ENCODE measurements at regions not wholly inside any gene's neighbourhood (a gene's known extent, or its start where the extent isn't known, plus 50 kb on each side); places are given as distances from the start of the nearest gene placed in this dataset.

DNA sequence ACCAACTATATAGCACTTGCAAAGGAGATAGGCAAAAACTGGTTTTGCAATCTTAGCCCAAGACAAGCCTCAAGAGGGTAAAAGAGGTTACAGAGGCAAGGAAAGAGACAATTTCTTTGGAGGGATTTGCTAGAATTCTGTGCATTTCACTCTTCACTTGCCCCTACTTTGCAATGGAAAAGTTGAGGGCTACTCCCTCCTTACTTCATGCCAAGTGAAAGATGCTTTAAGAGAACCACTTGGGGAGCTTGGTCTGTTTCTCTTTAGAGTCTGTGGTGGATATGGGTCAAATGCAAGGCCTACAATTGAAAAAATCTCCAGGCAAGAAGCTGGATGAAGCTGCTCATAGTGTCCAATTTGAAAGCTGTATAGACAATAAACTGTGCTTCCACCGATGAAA, 167.7 kb upstream of the DIO2 start:
- no peak for DNase-seq (ENCODE audit: low spot score)

DNA sequence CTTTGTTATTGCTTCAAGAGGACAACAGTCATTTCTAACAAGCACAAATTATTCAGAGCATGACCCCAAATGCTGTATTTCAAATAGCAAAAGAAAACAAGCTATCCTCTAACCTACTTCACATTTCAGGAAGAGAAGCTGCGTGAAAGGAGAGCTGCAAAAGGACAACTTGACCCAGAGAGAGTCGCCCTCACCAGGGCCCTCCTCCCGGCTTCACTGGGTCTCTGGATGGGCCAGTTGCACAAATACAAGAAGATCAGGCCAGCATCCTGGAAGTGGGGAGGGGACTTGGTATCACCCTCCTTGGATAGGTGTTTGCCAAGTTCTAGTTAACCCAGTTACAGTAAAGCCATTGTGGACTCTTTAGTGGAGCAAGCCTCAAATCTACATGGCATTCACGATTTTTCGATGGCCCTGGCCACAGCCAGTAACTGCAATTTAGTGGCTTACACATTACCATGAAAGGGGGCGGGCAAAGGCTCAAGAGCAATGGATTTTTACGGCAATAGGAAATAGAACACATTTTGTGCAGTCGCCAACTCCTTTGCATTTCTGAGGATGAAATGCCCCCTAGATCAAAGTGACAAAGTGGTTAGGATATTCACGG, 166.9 kb upstream of the DIO2 start:
- DNase-seq (ENCODE audit: low spot score): no peak

DNA sequence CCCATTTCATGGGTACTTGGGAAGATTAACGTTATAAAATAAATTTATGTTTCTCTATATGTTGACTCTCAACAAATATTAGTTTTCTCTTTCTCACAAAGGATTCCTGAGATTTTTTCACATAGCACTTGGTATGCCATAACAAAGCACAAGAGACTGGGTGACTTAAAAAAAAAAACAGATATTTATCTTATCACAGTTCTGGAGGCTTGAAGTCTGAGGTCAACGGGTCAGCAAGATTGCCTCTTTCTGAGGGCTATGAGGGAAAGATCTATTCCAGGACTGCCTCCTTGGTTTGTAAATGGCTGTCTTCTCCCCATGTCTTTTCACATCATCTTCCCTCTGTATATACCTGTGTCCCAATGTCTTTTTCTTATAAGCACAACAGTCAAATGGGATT, 153.5 kb upstream of the DIO2 start:
- DNase-seq (ENCODE audit: low spot score): no peak

DNA sequence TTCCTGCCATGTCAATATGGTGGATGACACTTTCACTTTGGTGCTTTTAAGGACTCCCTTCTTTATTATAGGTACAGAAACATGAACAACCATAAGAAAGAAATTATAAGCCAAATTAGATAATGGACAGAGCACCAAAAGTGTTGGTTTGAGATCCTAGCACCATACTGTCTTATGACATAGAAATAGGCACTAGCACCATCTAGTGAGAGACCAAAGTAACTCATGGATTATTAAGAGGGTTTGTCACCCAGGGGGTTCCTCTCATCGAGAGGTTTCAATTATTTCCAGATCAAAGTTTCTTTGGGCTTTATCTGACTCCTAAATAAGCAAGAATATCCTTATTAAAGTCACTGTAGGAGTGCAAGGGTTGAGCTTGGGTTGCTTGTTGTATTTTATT, 153.0 kb upstream of the DIO2 start:
- DNase-seq (ENCODE audit: low spot score): peak; percentile 57

DNA sequence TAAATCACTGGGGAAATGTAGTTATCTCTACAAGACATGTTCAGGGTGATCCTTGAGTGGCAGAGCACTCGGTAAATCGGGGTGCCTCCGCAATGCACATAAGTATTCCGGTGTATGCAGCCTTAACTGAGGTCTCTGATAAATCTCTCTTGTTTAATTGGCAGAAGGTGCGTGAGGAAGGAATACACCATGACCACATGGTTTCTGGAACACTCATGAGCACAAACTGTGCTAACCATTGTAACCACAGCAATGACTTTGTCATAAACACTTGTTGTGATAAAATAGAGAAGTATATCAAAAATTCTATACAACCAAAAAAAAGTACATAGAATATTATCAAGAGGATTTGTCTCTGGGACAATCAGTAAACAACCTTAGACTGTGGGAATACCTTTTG, 146.8 kb upstream of the DIO2 start:
- DNase-seq (ENCODE audit: low spot score): no peak

DNA sequence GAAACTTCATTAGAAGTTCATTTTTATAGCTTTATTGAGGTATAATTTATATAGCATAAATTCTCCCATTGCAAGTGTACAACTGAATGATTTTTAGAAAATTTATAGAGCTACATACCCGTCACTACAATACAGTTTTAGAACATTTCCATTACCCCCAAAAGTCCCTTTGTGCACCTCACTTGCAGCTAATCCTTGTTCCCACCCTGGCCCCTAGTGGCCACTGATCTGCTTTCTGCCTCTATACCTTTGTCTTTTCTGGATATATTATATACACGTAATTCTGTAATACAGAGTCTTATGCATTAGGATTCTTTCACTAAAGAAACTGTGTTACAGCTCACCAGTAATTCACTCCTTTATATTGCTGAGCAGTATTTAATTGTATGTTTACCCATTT, 145.1 kb upstream of the DIO2 start:
- DNase-seq (ENCODE audit: low spot score): peak; percentile 30

DNA sequence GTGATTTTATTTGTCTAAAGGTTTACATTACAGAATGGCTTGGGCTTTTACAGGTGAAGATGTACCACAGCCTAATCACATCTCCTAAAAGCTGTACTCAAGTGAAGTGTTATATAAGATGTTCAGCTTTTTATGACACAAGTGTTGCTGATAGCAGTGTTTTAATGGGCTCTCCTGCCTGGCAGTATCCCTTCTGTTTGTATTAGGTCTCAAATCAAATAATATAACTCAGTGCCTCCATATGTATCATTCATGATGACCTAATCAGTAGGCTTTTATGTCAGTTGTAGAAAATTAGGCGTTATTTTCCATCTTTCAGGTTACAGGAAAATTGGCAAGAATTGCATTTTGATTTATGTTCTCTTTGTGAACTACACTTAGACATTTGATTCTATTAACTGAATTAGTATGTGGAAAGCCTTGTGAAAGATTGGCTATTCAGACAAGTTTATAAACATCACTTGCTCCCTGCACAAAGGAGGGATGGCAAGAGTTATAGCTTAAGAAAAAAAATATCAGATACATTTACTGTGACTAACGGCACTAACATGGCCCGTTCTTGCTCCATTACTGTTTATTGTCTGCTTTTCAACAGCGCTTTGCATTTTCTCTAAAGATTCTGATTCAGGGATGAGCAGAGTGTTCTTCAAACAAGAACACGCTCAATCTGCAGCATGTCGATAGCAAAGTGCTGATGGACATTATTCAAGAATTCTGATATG, 143.7 kb upstream of the DIO2 start:
- DNase-seq (ENCODE audit: low spot score): no peak

DNA sequence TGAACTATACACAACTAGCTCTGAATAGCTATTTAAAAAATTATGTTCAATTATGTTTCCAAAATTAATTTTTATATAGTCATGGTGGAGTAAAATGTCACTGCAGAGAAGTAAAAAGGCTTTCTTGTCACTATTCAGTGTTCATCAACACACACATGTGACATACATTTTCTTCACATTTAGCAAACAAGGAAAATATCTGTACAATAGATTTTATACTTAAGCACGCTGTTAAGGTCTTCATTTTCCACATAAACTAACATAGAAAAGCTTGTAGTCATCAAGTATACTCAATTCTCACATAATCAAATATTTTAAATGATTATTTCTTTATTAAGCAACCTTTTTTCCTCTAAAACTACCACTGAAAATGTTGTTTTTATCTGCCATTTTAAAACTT, 141.2 kb upstream of the DIO2 start:
- DNase-seq (ENCODE audit: low spot score): no peak

DNA sequence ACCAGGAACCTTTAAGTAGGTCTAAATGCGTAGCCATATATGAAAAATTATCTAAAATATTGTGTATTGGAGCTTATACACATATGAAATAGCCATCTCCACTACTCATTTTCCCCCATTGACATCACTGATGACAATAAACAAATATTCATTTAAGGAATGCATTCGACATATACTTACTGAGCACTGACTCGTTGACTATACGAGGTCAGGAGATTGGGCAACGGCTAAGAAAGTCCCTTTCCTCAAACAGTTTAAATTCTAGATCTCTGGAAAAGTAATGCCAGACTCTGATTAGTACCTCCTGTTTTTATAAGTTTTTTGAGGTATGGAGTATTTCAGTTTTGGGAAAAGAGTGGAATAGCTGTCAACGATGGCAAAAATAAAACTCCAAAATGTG, 139.4 kb upstream of the DIO2 start:
- no peak for DNase-seq (ENCODE audit: low spot score)

DNA sequence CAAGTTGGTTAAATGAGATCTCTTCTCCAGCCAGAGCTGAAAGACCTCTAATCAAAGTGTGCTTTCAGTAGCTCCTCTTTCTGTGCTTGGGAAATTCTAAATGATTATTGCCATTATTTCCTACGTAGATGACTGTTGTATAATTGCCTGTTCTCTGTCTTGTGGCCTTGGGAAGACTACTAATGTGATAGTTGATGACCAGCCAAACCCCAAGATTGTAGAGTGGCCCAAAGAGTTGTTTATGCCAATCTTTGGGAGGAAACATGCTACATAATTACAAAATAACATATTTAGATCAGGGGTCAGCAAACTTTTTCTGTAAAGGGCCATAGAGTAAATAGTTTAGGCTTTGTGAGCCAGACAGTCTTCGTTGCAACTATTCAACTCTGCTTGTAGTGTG, 135.1 kb upstream of the DIO2 start:
- DNase-seq (ENCODE audit: low spot score): no peak

DNA sequence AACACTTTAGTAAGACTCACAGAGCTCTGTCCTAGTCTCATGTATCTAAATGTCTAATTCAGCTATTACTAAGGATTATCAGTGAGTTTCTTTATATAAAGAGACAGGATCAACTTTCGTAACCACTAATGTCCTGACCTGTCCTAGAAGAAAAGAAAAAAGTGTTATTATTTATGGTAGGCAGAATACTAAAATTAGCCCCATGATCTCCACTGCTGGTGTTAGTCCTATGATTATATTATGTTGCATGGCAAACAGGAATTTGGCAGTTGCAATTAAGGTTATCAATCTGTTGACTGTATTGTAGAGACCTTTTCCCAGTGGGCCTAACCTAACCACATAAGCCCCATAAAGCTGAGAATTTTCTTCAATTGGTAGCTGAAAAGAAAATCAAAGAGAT, 132.9 kb upstream of the DIO2 start:
- DNase-seq (ENCODE audit: low spot score): no peak

DNA sequence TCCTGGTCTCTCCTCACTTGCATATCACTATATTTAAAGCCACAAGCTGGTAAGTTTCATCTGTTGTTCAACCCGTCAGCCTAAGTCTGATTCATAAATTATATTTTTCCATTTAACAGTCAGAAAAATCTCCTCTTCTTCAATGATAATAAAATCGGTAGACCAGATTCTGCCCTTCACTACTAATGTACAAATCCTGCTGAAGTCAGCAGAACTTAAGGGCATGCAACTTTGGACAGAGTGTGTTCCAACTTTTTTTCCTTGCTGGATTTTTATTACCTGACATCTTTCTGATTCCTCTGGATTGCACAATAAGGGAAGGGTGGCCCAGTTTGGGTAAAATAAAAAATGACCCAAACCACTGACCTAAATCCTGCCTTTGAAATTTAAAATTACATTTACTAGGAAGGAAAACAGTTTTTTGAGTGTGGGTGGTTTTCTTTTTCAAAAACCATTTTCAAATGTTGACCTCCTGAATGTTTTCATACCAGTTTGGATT, 125.4 kb upstream of the DIO2 start:
- DNase-seq (ENCODE audit: low spot score): no peak

DNA sequence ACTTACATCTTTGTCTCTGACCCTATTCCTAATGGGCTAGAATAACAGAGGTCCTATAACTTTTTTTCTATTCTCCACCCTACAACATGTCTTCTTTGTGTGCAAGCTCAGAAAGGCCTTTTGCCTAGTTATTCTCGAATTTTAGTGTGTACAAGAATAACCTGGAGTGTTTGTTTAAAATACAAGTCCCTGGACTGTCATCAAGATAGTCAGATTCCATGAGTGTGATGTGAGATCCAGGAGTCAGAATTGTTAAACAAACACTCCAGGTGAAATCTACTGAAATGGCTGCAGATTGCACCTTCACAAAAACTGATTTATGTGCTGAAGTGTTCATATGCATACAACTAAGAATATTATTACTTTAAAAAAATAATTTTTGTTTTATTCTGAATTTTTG, 114.4 kb upstream of the DIO2 start:
- DNase-seq (ENCODE audit: low spot score): no peak

DNA sequence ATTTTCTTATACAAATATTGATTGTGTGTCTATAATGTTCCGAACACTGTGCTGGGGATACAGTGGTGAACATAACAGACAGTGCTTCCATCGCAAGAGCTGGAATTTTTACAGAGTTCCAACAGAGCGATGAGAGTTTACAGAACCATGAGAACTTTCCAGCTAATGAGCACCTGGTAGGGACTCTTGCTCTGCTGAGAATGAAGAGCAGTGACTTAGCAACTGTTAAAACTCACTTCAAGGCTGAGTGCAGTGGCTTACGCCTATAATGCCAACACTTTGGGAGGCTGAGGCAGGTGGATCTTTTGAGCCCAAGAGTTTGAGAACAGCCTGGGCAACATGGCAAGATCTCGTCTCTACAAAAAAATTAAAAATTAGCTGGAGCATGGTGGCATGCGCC, 113.8 kb upstream of the DIO2 start:
- no peak for DNase-seq (ENCODE audit: low spot score)

DNA sequence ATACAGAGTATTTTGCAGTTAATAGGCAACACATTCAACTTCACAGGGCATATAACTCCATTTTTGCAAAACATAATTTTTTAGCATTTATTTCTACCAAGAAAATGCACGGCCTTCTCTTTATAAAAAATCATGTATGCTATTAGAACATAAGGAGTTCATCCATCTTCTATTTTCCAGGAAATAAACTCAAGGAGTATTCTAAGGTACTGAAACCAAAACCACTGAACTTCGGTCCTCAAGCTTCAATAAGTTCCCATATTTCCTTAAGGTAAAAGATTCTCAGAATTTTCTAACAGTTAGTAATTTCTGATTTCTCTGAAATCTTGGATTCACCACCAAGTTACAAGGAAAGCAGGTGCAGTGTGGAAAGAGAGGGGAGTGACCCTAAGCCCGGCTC, 113.3 kb upstream of the DIO2 start:
- DNase-seq (ENCODE audit: low spot score): no peak

DNA sequence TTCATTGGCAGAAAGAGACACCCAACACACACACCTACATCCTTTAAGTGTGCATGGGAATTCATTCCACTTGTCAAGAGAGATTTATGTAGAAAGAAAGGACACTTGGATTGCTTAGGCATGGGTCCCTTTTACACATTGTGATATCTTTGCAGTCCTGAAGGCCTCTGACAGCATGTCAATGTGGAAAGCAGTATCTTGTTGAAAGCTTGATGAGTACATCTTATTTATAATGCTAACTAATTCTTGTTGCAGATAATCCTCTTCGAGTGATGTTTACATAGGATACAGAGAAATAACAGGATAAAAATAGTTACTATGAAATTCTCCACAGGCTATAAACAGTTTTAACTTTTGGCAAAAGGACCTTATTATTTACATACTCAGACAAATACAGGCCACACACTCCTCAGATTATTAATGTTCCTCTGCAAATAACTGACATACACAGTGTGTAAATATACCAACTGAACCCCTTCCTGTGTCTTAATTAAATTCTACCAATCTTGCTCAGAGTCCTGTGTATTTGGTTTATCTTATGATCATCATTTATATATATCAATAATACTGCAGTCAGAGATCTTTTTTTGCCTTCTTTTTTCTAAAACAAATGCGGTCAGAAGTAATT, 111.8 kb upstream of the DIO2 start:
- no peak for DNase-seq (ENCODE audit: low spot score)

DNA sequence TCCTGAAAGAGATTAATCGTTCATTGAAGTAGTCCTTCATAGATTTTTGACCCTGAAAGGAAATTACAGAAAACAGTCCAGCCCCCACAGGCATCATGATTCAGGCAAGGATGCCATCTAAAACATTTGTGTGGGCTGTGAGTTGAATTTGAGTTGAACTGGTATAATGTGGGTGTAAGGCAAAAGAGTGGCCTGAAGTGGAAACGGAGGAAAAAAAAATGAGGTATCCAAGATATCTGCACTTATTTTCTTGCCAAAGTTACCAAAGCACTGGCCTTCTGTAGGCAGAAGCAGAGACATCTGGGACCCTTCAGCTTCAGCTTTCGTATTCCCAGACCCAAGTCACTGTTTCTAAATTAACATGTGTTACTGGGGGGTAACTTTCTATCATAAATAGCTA, 105.1 kb upstream of the DIO2 start:
- no peak for DNase-seq (ENCODE audit: low spot score)

DNA sequence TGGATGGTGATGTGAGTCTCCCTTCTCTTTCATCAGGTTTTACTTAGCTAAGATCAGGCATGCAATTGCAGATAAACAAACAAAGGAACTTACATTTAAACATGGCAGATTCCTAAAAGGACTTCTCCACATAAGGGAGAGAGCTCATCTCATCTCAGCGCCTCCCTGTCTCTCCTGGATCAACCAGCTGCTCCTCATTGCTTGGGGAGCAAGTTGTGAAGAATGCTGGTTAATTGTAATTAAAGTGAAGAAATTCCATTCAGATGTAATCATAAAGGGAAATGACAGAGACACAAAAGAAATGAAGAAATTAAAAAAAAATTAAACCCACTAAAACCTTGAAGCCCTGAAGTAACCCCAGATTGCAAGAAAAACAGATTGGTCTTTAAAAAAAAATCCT, 104.4 kb upstream of the DIO2 start:
- no peak for DNase-seq (ENCODE audit: low spot score)

DNA sequence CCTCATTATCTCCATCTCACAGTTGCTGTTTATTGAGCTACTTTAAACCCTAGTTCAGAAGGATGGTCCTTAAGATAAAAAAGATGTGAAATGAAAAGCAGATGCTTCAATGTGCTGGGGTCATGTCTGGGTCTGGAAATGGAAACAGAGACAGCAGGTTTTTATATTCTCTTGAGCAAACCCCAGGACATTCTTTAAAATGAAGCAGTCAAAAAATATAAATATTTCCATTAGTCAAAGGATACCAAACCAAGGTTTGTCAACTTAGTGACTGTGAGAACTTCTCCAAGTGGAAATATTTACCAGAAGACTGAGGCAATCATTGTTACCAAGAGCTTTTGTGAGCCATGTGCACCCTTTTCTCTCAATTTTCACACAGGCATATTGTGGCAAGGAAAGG, 102.5 kb upstream of the DIO2 start:
- no peak for DNase-seq (ENCODE audit: low spot score)

DNA sequence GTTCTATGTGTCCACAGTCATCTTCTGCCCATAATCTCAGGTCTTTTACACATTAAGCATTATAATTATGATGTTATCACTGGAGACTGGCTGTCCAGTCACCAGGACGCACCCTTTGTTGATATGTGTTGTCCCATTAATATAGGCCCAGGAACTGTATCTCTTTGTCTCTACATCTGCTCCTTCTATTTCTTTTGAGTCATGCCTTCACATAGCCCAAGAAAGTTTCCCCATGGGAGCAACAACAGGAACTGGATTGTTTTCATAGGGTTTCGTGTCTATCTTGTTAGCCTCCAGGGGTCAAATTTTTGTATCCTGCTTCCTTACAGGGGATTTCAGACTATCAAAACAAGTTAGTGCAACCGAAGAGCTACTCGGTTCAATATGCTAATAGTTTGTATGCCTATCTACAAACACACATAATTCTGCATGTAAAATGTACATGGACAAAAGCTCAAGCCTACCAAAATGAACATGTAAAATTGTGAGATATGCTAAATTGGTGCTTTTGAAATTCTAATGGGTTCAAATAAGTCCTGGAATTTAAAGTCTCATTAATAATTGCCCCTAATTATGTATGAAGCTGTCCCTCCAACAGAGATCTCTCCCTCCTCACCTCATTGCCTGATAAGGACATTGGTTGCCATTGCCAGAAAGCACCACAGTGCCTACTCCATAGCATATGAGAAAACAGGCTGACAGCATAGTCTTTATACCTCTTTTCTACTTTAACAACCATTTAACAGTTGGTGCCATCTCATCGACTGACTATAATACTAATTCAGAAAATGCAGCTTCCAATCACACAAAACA, 99.8 kb upstream of the DIO2 start:
- DNase-seq (ENCODE audit: low spot score): no peak

DNA sequence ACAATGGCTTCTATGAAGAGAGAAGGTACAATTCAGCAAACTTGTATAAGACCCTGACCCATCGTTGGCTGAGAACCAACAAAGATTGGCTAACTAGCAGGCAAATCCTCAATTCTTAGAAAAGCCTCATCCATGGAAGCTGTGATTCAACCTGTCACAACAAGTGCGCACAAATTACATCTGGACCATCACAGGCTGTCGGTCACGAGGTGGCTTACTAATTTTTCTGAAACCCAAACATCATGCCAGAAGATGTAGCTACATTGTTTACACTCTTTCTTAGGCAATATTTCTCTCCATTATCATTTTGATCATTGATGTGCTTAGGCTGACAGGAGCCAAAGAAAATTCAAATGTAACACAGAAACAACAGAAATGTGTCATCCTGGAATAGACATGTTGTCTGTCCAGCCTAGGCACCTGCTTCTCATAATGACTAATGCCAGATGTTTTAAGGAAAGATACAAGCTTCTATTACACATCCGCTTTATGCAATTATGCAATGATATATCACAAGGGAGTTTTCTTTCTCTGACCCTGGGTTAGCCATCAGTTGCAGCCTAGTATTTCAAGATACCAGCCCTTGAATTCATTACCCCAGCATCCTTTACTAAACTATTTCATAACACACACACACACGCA, 92.9 kb upstream of the DIO2 start:
- DNase-seq (ENCODE audit: low spot score): no peak

DNA sequence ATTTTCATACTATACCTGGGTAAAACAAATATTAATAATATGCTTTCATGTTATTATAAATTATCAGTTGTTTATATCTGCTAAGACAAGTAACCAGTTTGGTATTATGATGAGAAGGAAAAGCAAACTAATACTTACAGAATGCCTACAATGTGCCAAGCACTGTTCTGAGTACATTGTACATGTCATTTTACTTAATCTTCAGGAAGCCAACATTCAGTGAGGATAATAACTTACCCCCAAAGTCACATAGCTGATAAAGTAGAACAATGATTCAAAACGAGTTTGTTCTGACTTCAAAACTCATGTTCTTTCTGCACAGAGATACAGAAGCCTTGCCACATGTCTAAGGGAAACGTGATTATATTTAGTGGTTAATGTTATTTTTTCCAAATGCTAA, 89.0 kb upstream of the DIO2 start:
- DNase-seq (ENCODE audit: low spot score): no peak
